ENCODE measurements at regions not wholly inside any gene's neighbourhood (a gene's known extent, or its start where the extent isn't known, plus 50 kb on each side); places are given as distances from the start of the nearest gene placed in this dataset.

- TF ChIP-seq CTCF (IDR thresholded peaks at IDR 0.05) (no peak), EZH2 (IDR thresholded peaks at IDR 0.05; ENCODE audit: borderline replicate concordance, insufficient read depth, low read depth, low read length, poor library complexity, severe bottlenecking) (no peak)
Measured at GRCh38 chr10:63773106-63773505, 251.9 kb downstream of the REEP3 start.

Measured in B cell (primary cell).